ENCODE measurements at regions not wholly inside any gene's neighbourhood (a gene's known extent, or its start where the extent isn't known, plus 50 kb on each side); places are given as distances from the start of the nearest gene placed in this dataset.

DNA sequence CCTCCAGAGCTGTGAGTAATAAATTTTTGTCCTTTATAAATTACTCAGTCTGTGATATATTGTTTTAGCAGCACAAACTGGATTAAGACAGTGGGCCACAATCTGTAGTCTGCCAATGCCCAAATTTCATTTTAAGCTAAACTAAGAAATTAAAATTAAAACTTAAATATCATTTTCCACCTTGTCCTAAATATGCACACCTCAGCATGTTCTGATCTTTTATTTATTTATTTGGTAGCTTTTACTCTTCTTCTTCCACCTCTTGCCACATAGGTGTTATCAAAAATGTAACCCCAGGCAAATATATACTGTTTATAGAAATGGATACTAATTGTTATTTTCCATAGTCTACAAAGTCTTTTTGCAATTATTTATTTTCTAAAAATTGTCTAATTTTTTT, 1102.2 kb upstream of the COX7C start:
- CTCF ChIA-PET = no interaction called here
- intact Hi-C loops (cut with micrococcal nuclease; ENCODE audit: unreplicated experiment) = no loop called here
- TF ChIP-seq CREM (IDR thresholded peaks at IDR 0.05; ENCODE audit: low read depth) (no peak), SREBF1 (IDR thresholded peaks at IDR 0.05; ENCODE audit: low read length) (no peak), LARP7 (IDR thresholded peaks at IDR 0.05) (no peak), CREB1 (IDR thresholded peaks at IDR 0.05; ENCODE audit: low read depth) (no peak), IRF4 (IDR thresholded peaks at IDR 0.05; ENCODE audit: low read depth, low read length) (no peak), HDAC6 (IDR thresholded peaks at IDR 0.05; ENCODE audit: unreplicated experiment) (no peak)
- TF ChIP-seq, protein P1, sequence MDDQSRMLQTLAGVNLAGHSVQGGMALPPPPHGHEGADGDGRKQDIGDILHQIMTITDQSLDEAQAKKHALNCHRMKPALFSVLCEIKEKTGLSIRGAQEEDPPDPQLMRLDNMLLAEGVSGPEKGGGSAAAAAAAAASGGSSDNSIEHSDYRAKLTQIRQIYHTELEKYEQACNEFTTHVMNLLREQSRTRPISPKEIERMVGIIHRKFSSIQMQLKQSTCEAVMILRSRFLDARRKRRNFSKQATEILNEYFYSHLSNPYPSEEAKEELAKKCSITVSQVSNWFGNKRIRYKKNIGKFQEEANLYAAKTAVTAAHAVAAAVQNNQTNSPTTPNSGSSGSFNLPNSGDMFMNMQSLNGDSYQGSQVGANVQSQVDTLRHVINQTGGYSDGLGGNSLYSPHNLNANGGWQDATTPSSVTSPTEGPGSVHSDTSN (IDR thresholded peaks at IDR 0.05; ENCODE audit: insufficient replicate concordance, low read depth, low read length) = no peak
- TF ChIP-seq, protein P2, sequence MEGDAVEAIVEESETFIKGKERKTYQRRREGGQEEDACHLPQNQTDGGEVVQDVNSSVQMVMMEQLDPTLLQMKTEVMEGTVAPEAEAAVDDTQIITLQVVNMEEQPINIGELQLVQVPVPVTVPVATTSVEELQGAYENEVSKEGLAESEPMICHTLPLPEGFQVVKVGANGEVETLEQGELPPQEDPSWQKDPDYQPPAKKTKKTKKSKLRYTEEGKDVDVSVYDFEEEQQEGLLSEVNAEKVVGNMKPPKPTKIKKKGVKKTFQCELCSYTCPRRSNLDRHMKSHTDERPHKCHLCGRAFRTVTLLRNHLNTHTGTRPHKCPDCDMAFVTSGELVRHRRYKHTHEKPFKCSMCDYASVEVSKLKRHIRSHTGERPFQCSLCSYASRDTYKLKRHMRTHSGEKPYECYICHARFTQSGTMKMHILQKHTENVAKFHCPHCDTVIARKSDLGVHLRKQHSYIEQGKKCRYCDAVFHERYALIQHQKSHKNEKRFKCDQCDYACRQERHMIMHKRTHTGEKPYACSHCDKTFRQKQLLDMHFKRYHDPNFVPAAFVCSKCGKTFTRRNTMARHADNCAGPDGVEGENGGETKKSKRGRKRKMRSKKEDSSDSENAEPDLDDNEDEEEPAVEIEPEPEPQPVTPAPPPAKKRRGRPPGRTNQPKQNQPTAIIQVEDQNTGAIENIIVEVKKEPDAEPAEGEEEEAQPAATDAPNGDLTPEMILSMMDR (IDR thresholded peaks at IDR 0.05 in 2 of 3, conservative IDR thresholded peaks at IDR 0.05 in 1 of 3; ENCODE audit: control insufficient read depth in 2 of 3, extremely low read depth in 1 of 3, insufficient read depth in 1 of 3, low read depth in 3 of 3, low read length in 3 of 3) = no peak
- TF ChIP-seq, protein P3, sequence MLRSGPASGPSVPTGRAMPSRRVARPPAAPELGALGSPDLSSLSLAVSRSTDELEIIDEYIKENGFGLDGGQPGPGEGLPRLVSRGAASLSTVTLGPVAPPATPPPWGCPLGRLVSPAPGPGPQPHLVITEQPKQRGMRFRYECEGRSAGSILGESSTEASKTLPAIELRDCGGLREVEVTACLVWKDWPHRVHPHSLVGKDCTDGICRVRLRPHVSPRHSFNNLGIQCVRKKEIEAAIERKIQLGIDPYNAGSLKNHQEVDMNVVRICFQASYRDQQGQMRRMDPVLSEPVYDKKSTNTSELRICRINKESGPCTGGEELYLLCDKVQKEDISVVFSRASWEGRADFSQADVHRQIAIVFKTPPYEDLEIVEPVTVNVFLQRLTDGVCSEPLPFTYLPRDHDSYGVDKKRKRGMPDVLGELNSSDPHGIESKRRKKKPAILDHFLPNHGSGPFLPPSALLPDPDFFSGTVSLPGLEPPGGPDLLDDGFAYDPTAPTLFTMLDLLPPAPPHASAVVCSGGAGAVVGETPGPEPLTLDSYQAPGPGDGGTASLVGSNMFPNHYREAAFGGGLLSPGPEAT (IDR thresholded peaks at IDR 0.05; ENCODE audit: low read depth) = no peak
- TF ChIP-seq, protein P4, sequence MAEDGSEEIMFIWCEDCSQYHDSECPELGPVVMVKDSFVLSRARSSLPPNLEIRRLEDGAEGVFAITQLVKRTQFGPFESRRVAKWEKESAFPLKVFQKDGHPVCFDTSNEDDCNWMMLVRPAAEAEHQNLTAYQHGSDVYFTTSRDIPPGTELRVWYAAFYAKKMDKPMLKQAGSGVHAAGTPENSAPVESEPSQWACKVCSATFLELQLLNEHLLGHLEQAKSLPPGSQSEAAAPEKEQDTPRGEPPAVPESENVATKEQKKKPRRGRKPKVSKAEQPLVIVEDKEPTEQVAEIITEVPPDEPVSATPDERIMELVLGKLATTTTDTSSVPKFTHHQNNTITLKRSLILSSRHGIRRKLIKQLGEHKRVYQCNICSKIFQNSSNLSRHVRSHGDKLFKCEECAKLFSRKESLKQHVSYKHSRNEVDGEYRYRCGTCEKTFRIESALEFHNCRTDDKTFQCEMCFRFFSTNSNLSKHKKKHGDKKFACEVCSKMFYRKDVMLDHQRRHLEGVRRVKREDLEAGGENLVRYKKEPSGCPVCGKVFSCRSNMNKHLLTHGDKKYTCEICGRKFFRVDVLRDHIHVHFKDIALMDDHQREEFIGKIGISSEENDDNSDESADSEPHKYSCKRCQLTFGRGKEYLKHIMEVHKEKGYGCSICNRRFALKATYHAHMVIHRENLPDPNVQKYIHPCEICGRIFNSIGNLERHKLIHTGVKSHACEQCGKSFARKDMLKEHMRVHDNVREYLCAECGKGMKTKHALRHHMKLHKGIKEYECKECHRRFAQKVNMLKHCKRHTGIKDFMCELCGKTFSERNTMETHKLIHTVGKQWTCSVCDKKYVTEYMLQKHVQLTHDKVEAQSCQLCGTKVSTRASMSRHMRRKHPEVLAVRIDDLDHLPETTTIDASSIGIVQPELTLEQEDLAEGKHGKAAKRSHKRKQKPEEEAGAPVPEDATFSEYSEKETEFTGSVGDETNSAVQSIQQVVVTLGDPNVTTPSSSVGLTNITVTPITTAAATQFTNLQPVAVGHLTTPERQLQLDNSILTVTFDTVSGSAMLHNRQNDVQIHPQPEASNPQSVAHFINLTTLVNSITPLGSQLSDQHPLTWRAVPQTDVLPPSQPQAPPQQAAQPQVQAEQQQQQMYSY (CRISPR knock-in tag; IDR thresholded peaks at IDR 0.05) = no peak
- TF ChIP-seq, protein P5, sequence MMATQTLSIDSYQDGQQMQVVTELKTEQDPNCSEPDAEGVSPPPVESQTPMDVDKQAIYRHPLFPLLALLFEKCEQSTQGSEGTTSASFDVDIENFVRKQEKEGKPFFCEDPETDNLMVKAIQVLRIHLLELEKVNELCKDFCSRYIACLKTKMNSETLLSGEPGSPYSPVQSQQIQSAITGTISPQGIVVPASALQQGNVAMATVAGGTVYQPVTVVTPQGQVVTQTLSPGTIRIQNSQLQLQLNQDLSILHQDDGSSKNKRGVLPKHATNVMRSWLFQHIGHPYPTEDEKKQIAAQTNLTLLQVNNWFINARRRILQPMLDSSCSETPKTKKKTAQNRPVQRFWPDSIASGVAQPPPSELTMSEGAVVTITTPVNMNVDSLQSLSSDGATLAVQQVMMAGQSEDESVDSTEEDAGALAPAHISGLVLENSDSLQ (IDR thresholded peaks at IDR 0.05) = no peak
- TF ChIP-seq, protein P6, sequence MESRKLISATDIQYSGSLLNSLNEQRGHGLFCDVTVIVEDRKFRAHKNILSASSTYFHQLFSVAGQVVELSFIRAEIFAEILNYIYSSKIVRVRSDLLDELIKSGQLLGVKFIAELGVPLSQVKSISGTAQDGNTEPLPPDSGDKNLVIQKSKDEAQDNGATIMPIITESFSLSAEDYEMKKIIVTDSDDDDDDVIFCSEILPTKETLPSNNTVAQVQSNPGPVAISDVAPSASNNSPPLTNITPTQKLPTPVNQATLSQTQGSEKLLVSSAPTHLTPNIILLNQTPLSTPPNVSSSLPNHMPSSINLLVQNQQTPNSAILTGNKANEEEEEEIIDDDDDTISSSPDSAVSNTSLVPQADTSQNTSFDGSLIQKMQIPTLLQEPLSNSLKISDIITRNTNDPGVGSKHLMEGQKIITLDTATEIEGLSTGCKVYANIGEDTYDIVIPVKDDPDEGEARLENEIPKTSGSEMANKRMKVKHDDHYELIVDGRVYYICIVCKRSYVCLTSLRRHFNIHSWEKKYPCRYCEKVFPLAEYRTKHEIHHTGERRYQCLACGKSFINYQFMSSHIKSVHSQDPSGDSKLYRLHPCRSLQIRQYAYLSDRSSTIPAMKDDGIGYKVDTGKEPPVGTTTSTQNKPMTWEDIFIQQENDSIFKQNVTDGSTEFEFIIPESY (IDR thresholded peaks at IDR 0.05) = no peak

More for the DNA sequence above, 1102.2 kb upstream of the COX7C start:
- RAD21 ChIA-PET (ENCODE audit: unreplicated experiment) = no interaction called here
- Histone ChIP-seq H4K20me1 (ENCODE audit: control insufficient read depth, insufficient read depth) (no peaks in the 10 kb centered on the region), H3K9ac (ENCODE audit: control insufficient read depth, insufficient read depth, low read length) (no peak overlapping the region), H3K9me3 (replicated peaks; ENCODE audit: control insufficient read depth, insufficient read depth, low read length) (no peaks in the 10 kb centered on the region), H3K4me1 (ENCODE audit: control insufficient read depth, insufficient read depth, low read length) (no peaks in the 10 kb centered on the region), H3K4me3 (no peak overlapping the region), H3K27ac (ENCODE audit: control insufficient read depth, insufficient read depth) (no peak overlapping the region), H3K27me3 (replicated peaks in 1 of 2; ENCODE audit: control insufficient read depth in 2 of 2, insufficient read depth in 2 of 2, low read length in 1 of 2) (no peaks in the 10 kb centered on the region), H3K4me2 (ENCODE audit: control insufficient read depth, insufficient read depth) (no peak overlapping the region), H3K79me2 (ENCODE audit: control insufficient read depth, insufficient read depth, low read length) (no peaks in the 10 kb centered on the region), H3K36me3 (ENCODE audit: control insufficient read depth in 2 of 2, insufficient read depth in 2 of 2, low read length in 1 of 2) (no peaks in the 10 kb centered on the region), H2AFZ (ENCODE audit: control insufficient read depth, low read depth, low read length) (no peak overlapping the region)
- in situ Hi-C loops (cut with MboI) = no loop called here
- DNase-seq (ENCODE audit: low read depth, low spot score) (no peak), FAIRE-seq (no peak), ATAC-seq (no peak)
- POLR2A ChIA-PET = interaction anchor here (0.6 kb wide), 1 partner anchor 39 kb away, joined by 5 read pairs; no protein-coding TSS in a partner anchor
- SMC1A ChIA-PET (ENCODE audit: uncharacterized antibody, unreplicated experiment) = no interaction called here
- no TSS peak for BruUV-seq (replicated peaks)
